Smooth muscle cell (in vitro differentiated cells): ENCODE measurements at regions not wholly inside any gene's neighbourhood (a gene's known extent, or its start where the extent isn't known, plus 50 kb on each side); places are given as distances from the start of the nearest gene placed in this dataset.

Experiments used
- DNase-seq: peaks from one replicate; lab custom pipeline; 2025; ENCODE audit not compliant: unreplicated experiment; lab: John Stamatoyannopoulos, UW
- H2AFZ ChIP-seq: fragments of 200-600 bp; sonication (generic); 2 replicates; pipeline ENCODE4 v1.6.0; 2016; ENCODE audit warnings: antibody characterized with exemption, low read depth, mild to moderate bottlenecking
- H3F3A ChIP-seq: fragments of 200-600 bp; sonication (generic); 2 replicates; pipeline ENCODE4 v1.6.0; 2017; ENCODE audit warnings: antibody characterized with exemption, low read depth
- H3K27ac ChIP-seq: fragments of 200-600 bp; sonication (generic); 2 replicates; pipeline ENCODE4 v1.5.1; 2016; ENCODE audit warnings: low read depth, mild to moderate bottlenecking
- H3K27me3 ChIP-seq: fragments of 200-600 bp; sonication (generic); 2 replicates; pipeline ENCODE4 v1.6.1; 2016; ENCODE audit warnings: low read depth, mild to moderate bottlenecking
- H3K36me3 ChIP-seq: fragments of 200-600 bp; sonication (generic); 2 replicates; pipeline ENCODE4 v1.5.1; 2016; ENCODE audit warnings: low read depth
- H3K4me1 ChIP-seq: fragments of 200-600 bp; sonication (generic); 2 replicates; pipeline ENCODE4 v1.5.1; 2016; ENCODE audit warnings: low read depth
- H3K4me2 ChIP-seq: fragments of 200-600 bp; sonication (generic); 2 replicates; pipeline ENCODE4 v1.6.0; 2016; ENCODE audit warnings: mild to moderate bottlenecking
- H3K4me3 ChIP-seq: fragments of 200-600 bp; sonication (generic); 2 replicates; pipeline ENCODE4 v1.5.1; 2016; ENCODE audit warnings: mild to moderate bottlenecking
- H3K79me2 ChIP-seq: fragments of 200-600 bp; sonication (generic); 2 replicates; pipeline ENCODE4 v1.6.0; 2016; ENCODE audit warnings: low read depth, mild to moderate bottlenecking
- H3K9ac ChIP-seq: fragments of 200-600 bp; sonication (generic); 2 replicates; pipeline ENCODE4 v1.6.0; 2016; ENCODE audit warnings: low read depth
- H3K9me3 ChIP-seq: fragments of 200-600 bp; sonication (generic); replicated peaks from 2 replicates; pipeline ENCODE4 v1.5.1; 2016; ENCODE audit warnings: low read depth
- H4K20me1 ChIP-seq: fragments of 200-600 bp; sonication (generic); 2 replicates; pipeline ENCODE4 v1.6.0; 2016; ENCODE audit warnings: low read depth
- WGBS: methylation state at CpG from one replicate; pipeline ENCODE4 v1.1.7; 2016; ENCODE audit warnings: low lambda C conversion rate; 5-methylcytosine and 5-hydroxymethylcytosine counted together
- TF ChIP-seq, protein P1 (sequence below): fragments of 200-600 bp; sonication (generic); IDR thresholded peaks from 2 replicates; pipeline ENCODE4 v1.5.1; 2017; ENCODE audit warnings: borderline replicate concordance, mild to moderate bottlenecking, antibody characterized with exemption; ENCODE audit not compliant: insufficient read depth, poor library complexity, severe bottlenecking

DNA sequence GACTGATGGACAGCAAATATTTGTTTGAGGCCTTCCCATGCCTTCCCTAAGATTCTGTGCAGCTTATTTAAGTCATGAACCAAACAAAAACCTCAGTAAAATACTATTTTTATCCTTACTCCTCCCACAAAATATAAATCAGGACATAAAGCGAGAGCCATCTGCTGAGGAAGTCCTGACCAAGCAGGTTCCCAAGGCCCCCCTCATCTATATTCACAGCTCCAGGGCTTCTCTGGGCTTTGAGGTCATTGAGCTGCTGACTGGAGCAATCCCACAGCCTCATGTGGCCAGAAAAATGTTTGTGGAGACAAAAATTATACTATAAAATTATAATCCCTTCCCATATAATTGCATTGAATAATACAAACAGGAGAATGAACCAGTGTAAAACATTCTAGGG lies 846.2 kb downstream of the ADGRL2 start:
- no peak for DNase-seq
- no peaks in the 10 kb centered on the region for H3K36me3 ChIP-seq
- H3K9me3 ChIP-seq, result no peaks in the 10 kb centered on the region
- no peak overlapping the region for H3K9ac ChIP-seq
- peak overlapping the region; percentile 42 for H2AFZ ChIP-seq
- TF ChIP-seq, protein P1, sequence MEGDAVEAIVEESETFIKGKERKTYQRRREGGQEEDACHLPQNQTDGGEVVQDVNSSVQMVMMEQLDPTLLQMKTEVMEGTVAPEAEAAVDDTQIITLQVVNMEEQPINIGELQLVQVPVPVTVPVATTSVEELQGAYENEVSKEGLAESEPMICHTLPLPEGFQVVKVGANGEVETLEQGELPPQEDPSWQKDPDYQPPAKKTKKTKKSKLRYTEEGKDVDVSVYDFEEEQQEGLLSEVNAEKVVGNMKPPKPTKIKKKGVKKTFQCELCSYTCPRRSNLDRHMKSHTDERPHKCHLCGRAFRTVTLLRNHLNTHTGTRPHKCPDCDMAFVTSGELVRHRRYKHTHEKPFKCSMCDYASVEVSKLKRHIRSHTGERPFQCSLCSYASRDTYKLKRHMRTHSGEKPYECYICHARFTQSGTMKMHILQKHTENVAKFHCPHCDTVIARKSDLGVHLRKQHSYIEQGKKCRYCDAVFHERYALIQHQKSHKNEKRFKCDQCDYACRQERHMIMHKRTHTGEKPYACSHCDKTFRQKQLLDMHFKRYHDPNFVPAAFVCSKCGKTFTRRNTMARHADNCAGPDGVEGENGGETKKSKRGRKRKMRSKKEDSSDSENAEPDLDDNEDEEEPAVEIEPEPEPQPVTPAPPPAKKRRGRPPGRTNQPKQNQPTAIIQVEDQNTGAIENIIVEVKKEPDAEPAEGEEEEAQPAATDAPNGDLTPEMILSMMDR, result no peak
- H3K27me3 ChIP-seq, result no peaks in the 10 kb centered on the region
- no peaks in the 10 kb centered on the region for H4K20me1 ChIP-seq
- no peaks in the 10 kb centered on the region for H3K79me2 ChIP-seq
- H3F3A ChIP-seq, result no peaks in the 10 kb centered on the region
- no peak overlapping the region for H3K4me3 ChIP-seq
- WGBS, result 72% methylated on average over 1 of the region's 1 CpG
- H3K4me2 ChIP-seq, result no peak overlapping the region
- H3K27ac ChIP-seq, result no peak overlapping the region
- no peaks in the 10 kb centered on the region for H3K4me1 ChIP-seq

DNA sequence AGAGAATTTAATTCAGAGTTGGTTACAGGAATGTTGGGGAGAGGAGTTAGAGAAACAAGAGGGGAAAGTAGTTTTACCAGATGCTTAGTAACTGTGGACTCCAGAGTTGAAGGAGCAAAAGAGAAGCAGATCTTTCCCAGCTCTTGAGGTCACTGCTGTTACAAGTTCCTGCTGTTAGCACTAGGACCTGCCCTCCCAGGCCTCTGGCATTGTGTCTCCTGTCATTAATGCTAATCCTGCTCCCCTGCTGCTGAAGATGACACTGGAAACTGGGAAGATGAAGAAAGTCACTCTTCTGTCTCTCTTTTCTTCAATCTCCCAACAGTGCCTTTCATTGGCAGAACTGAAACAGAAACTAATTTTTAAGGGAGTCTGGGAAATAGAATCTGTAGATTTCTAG lies 845.6 kb downstream of the ADGRL2 start:
- DNase-seq, result no peak

DNA sequence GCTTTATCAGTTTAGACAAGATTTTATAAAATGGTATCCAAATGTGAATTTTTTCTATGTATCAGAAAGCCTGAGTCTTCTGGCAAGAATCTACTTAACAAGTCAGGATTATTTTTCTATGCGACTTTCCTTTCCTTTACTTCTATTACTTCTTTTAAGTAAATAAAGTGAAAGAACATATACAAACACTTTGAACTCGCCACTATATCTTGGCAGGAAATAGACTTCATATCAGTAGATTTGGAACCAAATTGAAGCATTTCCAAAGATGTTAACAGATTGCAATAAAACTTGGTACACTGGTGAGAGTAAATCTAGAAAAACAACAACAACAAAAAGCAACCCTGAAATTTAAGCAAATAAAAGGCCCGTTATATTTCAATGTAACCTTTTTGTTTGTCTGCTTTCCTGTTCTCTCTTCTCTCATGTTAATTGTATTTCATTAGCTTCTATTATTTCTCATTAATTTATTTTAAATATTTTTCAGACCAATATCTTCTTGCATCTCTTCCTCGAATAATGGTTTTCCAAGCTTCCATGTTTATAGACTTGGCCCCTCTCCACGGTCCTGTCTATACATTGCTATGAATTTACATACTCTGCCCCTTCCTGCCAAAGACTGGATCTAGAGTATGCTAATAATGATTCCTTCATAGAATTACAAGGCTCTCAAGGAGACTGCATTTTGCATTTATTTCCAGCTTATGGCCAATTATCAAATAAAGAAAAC lies 843.6 kb downstream of the ADGRL2 start:
- H3K4me2 ChIP-seq, result no peak overlapping the region
- H3F3A ChIP-seq, result no peaks in the 10 kb centered on the region
- DNase-seq, result no peak
- WGBS, result 88% methylated on average over 5 of the region's 5 CpGs
- no peak overlapping the region for H2AFZ ChIP-seq
- H4K20me1 ChIP-seq, result no peaks in the 10 kb centered on the region
- H3K36me3 ChIP-seq, result no peaks in the 10 kb centered on the region
- H3K4me3 ChIP-seq, result no peak overlapping the region
- H3K4me1 ChIP-seq, result no peaks in the 10 kb centered on the region
- H3K9ac ChIP-seq, result no peak overlapping the region
- no peaks in the 10 kb centered on the region for H3K27me3 ChIP-seq
- no peak overlapping the region for H3K27ac ChIP-seq
- H3K9me3 ChIP-seq, result no peaks in the 10 kb centered on the region
- no peaks in the 10 kb centered on the region for H3K79me2 ChIP-seq
- TF ChIP-seq, protein P1, result no peak

More for the DNA sequence above, 845.6 kb downstream of the ADGRL2 start:
- Histone ChIP-seq H3K4me3 (no peak overlapping the region), H3K79me2 (no peaks in the 10 kb centered on the region), H3K9ac (no peak overlapping the region), H3F3A (no peaks in the 10 kb centered on the region), H2AFZ (peak overlapping the region; percentile 42), H3K27ac (no peak overlapping the region), H3K36me3 (no peaks in the 10 kb centered on the region), H4K20me1 (no peaks in the 10 kb centered on the region), H3K9me3 (no peaks in the 10 kb centered on the region), H3K27me3 (no peaks in the 10 kb centered on the region), H3K4me1 (no peaks in the 10 kb centered on the region), H3K4me2 (no peak overlapping the region)
- TF ChIP-seq, protein P1, result no peak

DNA sequence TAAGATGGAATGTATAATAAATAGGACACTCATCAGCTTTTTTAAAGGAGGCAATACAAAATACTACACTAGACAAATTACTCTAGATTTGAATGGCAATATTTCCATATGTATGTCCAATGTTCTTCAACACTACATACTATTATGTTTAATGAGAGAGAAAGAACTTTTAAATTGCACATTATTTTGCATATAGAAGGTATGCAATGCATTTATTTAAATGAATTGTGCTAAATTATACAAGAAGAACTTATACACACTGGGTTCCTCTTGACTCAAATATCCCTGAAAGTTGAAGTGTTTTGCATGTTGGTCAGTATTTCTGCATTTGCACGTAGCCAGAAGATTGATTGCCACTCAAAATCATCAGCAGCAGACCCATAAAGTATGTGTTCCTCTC lies 839.6 kb downstream of the ADGRL2 start:
- Histone ChIP-seq H3F3A (no peaks in the 10 kb centered on the region), H3K4me1 (no peaks in the 10 kb centered on the region), H3K36me3 (no peaks in the 10 kb centered on the region), H3K27ac (no peak overlapping the region), H3K27me3 (no peaks in the 10 kb centered on the region), H3K4me3 (no peak overlapping the region), H3K4me2 (no peak overlapping the region), H4K20me1 (no peaks in the 10 kb centered on the region), H2AFZ (no peak overlapping the region), H3K9me3 (no peaks in the 10 kb centered on the region), H3K9ac (no peak overlapping the region), H3K79me2 (no peaks in the 10 kb centered on the region)
- DNase-seq, result no peak
- TF ChIP-seq, protein P1, result no peak
- WGBS, result 67% methylated on average over 1 of the region's 1 CpG
